GM12874 (cell line): ENCODE measurements at regions not wholly inside any gene's neighbourhood (a gene's known extent, or its start where the extent isn't known, plus 50 kb on each side); places are given as distances from the start of the nearest gene placed in this dataset.

ENCODE experiments used
- CTCF ChIP-seq: IDR thresholded peaks from 2 replicates; pipeline ENCODE4 v1.5.1; 2011; ENCODE audit warnings: low read depth, mild to moderate bottlenecking, control low read depth, low read length, moderate library complexity; ENCODE audit not compliant: insufficient read depth

GRCh38 chr6:163683105-163683622, 268.6 kb downstream of the QKI start:
- TF ChIP-seq CTCF: no peak

DNA sequence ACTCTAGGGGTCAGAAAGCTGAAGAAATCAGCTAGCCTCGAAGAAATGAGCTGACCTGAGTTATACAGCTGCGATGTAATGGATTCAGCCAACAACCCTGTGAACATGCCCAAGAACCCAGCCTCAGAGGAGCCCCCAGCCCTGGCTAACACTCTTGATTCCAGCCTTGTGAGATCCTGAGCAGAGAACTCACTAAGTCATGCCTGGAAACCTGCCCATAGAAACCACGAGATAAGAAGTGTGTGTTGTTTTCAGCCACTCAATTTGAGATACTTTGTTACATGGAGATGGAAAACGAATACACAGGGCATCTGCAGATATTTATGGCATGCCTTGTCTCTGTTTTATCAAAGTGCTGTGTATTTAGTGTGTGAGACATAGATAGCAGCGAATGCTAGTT, 265.2 kb downstream of the QKI start:
- TF ChIP-seq CTCF: no peak

- TF ChIP-seq CTCF: no peak
Measured at GRCh38 chr6:163679012-163679660, 264.6 kb downstream of the QKI start.

GRCh38 chr6:163675611-163676010, 261.1 kb downstream of the QKI start:
- no peak for TF ChIP-seq CTCF

DNA sequence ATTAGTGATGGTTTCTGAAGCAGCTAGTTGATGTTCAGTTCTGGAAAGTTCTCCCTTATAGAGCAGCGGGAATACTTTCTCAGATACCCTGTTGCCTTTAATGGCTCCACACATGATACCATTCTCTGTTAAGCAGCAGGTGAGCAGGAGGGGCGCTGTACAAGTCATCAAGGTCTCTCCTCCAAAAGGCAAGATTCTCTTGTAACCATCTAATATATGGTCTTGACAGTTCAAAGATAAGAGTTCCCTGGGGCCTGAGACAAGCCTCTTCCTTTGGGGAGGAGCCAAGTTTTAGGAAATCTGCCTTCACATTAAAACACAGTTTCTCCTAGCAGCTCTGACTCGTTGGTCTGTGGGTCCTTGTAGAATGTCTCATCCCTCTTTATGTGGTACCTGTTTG, 258.2 kb downstream of the QKI start:
- TF ChIP-seq CTCF: no peak

DNA sequence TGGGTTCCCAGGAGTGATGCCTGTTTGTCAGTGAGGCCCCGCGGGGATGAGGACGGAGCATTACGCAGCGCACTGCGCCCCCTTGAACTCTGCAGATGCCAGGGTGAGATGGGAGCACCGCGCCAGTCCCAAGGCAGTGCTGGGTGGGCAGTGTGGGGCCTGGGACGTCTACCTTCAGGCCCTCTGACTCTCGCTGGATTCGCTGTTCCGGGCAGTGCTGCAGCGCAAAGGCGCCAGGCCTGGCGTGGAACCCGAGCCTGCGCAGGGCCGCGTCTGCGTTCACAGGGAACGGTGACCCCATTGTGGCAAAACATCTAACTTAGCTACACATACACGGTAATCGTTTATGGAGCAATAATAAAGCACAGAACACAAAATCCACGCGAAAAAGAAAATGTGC, 257.3 kb downstream of the QKI start:
- no peak for TF ChIP-seq CTCF

DNA sequence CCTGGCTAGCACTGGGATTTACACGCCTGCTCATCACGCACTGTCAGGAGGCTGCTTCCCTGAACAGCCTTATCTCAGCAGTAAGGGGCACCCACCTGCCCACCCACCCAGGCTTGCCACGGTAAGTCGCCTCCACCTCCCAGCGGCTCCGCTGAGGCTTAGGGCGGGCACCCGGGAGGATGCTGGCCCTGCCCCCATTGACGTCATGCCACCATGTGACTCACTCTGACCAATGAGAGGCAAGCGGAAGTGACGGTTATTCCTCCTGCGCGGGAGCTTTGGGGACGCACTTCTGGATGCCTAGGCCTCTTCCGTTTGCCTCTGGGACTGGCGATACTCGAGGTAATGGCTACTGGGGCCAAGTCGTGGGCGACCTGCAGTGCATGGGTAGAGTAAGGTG, 256.8 kb downstream of the QKI start:
- no peak for TF ChIP-seq CTCF
